ENCODE measurements at regions not wholly inside any gene's neighbourhood (a gene's known extent, or its start where the extent isn't known, plus 50 kb on each side); places are given as distances from the start of the nearest gene placed in this dataset.

DNA sequence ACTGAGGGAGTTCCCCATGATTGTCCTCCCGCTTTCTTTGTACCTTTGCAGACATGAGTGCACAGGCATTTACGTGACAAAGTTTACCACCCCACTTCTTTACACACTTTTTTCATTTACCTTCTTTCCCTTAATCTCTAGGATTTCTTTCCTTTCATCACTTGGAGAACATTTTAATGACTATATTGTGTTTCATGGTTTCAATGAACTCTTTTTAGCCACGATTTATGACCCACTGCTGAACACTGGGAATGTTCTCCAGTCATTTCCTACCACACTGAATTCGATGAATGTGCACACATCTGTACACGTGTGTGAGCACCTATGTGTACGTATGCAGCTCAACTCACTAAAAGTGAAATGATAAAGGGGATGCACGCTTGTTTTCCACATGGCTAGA lies 371.7 kb upstream of the IGFBP3 start:
- ATAC-seq (no peak), DNase-seq (no peak)
- in situ Hi-C loops (cut with MboI; ENCODE audit: low sequenced_read_pairs in 4 of 4) (no loop called here), intact Hi-C loops (cut with DNase I; ENCODE audit: low total_unique reads) (no loop called here)
- no peaks in the 10 kb centered on the region for H3K27me3 ChIP-seq
- no peaks in the 10 kb centered on the region for H3K36me3 ChIP-seq
- H3K9me3 ChIP-seq, result no peaks in the 10 kb centered on the region
- H3K4me3 ChIP-seq, result no peak overlapping the region
- no peak for TF ChIP-seq POLR2A (IDR thresholded peaks at IDR 0.05)
- TF ChIP-seq, protein P1, sequence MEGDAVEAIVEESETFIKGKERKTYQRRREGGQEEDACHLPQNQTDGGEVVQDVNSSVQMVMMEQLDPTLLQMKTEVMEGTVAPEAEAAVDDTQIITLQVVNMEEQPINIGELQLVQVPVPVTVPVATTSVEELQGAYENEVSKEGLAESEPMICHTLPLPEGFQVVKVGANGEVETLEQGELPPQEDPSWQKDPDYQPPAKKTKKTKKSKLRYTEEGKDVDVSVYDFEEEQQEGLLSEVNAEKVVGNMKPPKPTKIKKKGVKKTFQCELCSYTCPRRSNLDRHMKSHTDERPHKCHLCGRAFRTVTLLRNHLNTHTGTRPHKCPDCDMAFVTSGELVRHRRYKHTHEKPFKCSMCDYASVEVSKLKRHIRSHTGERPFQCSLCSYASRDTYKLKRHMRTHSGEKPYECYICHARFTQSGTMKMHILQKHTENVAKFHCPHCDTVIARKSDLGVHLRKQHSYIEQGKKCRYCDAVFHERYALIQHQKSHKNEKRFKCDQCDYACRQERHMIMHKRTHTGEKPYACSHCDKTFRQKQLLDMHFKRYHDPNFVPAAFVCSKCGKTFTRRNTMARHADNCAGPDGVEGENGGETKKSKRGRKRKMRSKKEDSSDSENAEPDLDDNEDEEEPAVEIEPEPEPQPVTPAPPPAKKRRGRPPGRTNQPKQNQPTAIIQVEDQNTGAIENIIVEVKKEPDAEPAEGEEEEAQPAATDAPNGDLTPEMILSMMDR (IDR thresholded peaks at IDR 0.05 in 4 of 5, conservative IDR thresholded peaks at IDR 0.05 in 1 of 5), result no peak
- peaks cover 0 to 5% of the 10 kb centered on the region in 2 donors for H3K4me1 ChIP-seq
- H3K27ac ChIP-seq, result no peak overlapping the region

DNA sequence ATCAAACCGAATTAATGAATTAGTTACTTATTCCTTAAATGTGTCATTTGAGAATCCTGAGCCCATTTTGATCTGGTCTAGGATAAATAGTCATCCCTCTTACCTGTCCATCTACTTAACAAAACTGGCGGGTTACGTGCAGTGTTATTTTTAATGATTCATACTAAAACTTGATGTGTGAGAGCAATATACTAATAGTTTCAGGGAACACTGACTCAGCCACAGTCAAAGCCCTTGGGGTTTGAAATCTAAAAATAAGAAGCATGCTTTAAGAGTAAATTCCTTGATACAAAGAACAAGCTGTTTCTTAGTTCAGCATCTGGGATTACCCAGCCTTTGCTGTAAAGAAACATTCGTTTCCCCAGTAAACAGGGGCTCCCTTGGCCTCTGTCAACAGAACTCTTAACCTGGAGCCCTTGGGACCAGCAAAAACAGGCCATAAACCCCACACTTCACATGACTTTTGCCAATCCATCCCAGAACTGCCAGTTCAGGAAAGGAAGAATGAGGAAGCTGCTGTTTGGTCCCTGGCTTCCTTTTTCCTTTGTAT lies 370.6 kb upstream of the IGFBP3 start:
- ATAC-seq (peak; percentile 85 to 92), DNase-seq (peak; percentile 44 to 50)
- no peaks in the 10 kb centered on the region for H3K27me3 ChIP-seq
- intact Hi-C loops (cut with DNase I; ENCODE audit: low total_unique reads), result no loop called here
- peak overlapping the region; percentile 25 to 46 (median 30) for H3K27ac ChIP-seq
- no peaks in the 10 kb centered on the region for H3K9me3 ChIP-seq
- no peak for TF ChIP-seq POLR2A (IDR thresholded peaks at IDR 0.05)
- TF ChIP-seq, protein P1 (IDR thresholded peaks at IDR 0.05 in 4 of 5, conservative IDR thresholded peaks at IDR 0.05 in 1 of 5), result no peak
- no peak overlapping the region for H3K4me3 ChIP-seq
- no peaks in the 10 kb centered on the region for H3K36me3 ChIP-seq
- peaks cover 0 to 5% of the 10 kb centered on the region in 2 donors for H3K4me1 ChIP-seq
- in situ Hi-C loops (cut with MboI; ENCODE audit: low sequenced_read_pairs in 4 of 4), result no loop called here

DNA sequence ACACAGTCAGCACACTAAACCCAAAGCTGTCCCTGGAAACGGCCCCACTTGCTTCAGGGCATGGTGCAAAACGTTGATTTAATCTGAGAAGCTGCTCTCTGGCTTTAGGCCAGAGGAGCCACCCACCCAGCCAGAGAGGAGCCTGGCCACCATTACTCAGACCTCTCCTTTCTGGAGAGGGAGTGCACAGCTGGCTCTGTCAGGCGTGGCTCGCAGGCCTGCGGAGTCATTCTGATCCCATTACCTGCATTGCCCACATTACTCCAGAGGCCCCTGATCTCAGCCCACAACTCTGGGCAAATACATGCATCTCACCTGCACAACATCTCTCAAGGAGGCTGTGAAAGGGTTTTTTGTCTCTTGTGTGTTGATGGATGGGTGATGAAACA lies 370.0 kb upstream of the IGFBP3 start:
- no peak for TF ChIP-seq POLR2A (IDR thresholded peaks at IDR 0.05)
- in situ Hi-C loops (cut with MboI; ENCODE audit: low sequenced_read_pairs in 4 of 4), result no loop called here

DNA sequence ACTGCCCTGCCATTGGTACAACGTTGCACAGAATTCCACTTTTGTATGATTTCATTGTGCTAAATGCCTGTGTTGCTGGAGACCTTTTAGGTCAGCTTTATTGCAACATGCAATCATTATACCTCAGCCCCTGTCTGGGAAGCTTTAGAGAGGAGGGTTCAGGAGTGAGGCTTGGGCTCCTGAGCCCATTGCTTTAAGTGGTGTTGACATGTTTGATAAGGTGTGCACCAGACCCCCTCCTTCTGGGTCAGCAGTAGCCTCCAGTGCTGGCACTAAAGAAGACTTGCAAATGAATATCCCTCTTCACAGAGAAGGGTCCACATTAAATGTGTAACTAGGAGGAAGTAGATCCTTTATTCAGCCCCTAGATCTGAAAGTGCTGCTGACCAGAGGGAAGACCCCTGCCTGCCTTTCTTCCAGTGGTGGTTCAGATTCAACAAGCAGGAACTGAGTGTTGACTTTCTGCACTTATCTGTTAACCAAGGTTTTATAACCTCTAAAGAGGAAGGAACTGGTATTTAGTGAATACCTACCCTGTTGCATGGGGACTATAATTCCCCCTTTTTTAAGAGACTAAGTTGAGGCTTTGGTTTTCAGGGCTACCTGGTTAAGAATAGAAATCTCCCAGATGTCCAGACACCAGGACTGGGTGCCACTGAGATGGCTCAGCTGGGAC lies 369.4 kb upstream of the IGFBP3 start:
- H3K4me3 ChIP-seq, result no peak overlapping the region
- ATAC-seq (no peak), DNase-seq (no peak)
- TF ChIP-seq, protein P1 (IDR thresholded peaks at IDR 0.05 in 4 of 5, conservative IDR thresholded peaks at IDR 0.05 in 1 of 5), result no peak
- TF ChIP-seq POLR2A (IDR thresholded peaks at IDR 0.05), result no peak
- intact Hi-C loops (cut with DNase I; ENCODE audit: low total_unique reads) (no loop called here), in situ Hi-C loops (cut with MboI; ENCODE audit: low sequenced_read_pairs in 4 of 4) (no loop called here)
- no peak overlapping the region for H3K27ac ChIP-seq
- H3K4me1 ChIP-seq, result peaks cover 0 to 5% of the 10 kb centered on the region in 2 donors
- H3K27me3 ChIP-seq, result no peaks in the 10 kb centered on the region
- no peaks in the 10 kb centered on the region for H3K9me3 ChIP-seq
- no peaks in the 10 kb centered on the region for H3K36me3 ChIP-seq

More for the DNA sequence above, 370.0 kb upstream of the IGFBP3 start:
- DNase-seq (no peak), ATAC-seq (no peak)
- no peaks in the 10 kb centered on the region for H3K36me3 ChIP-seq
- H3K9me3 ChIP-seq, result no peaks in the 10 kb centered on the region
- intact Hi-C loops (cut with DNase I; ENCODE audit: low total_unique reads), result no loop called here
- peaks cover 0 to 5% of the 10 kb centered on the region in 2 donors for H3K4me1 ChIP-seq
- peak overlapping the region in 1 of 4 donors; percentile 29 for H3K27ac ChIP-seq
- no peak overlapping the region for H3K4me3 ChIP-seq
- H3K27me3 ChIP-seq, result no peaks in the 10 kb centered on the region

DNA sequence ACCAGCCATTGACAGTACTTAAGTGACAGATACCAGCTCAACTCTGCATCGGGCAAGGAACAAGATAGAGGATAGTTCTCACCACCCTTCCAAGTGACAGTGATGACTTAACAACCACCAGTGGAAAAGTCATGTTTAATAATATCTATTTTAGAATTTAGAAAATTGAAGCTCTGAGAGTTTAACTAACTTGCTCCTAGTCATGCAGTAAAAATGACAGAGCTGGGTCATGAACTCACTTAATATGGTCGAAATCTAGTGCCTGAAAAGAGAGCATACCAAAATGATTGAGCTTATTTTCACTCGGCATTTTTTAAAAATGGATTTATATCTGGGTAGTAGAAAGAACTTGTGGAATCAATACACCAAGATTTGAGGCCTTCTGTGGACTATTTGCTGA lies 367.8 kb upstream of the IGFBP3 start:
- TF ChIP-seq, protein P1 (IDR thresholded peaks at IDR 0.05 in 4 of 5, conservative IDR thresholded peaks at IDR 0.05 in 1 of 5), result no peak
- no peak for TF ChIP-seq POLR2A (IDR thresholded peaks at IDR 0.05)
- Histone ChIP-seq H3K27me3 (no peaks in the 10 kb centered on the region), H3K4me3 (no peak overlapping the region), H3K9me3 (no peaks in the 10 kb centered on the region), H3K36me3 (no peaks in the 10 kb centered on the region), H3K27ac (no peak overlapping the region), H3K4me1 (peaks cover 0 to 5% of the 10 kb centered on the region in 2 donors)
- ATAC-seq, result no peak
- in situ Hi-C loops (cut with MboI; ENCODE audit: low sequenced_read_pairs in 4 of 4), result no loop called here
- intact Hi-C loops (cut with DNase I; ENCODE audit: low total_unique reads), result no loop called here
- DNase-seq, result no peak
